ENCODE measurements at regions not wholly inside any gene's neighbourhood (a gene's known extent, or its start where the extent isn't known, plus 50 kb on each side); places are given as distances from the start of the nearest gene placed in this dataset.

- Histone ChIP-seq H3K36me3 (ENCODE audit: control insufficient read depth in 1 of 2, insufficient read depth in 2 of 2, low read length in 2 of 2) (no peaks in the 10 kb centered on the region), H3K4me1 (ENCODE audit: control insufficient read depth in 1 of 2, insufficient read depth in 2 of 2, low read length in 2 of 2) (no peaks in the 10 kb centered on the region), H3K27me3 (ENCODE audit: control insufficient read depth in 1 of 2, insufficient read depth in 2 of 2, low read length in 2 of 2) (no peaks in the 10 kb centered on the region), H3K27ac (ENCODE audit: low read depth, low read length) (no peak overlapping the region), H3K9me3 (ENCODE audit: control insufficient read depth in 1 of 2, low read length in 2 of 2) (no peaks in the 10 kb centered on the region), H3K9ac (ENCODE audit: low read depth in 1 of 2, low read length in 2 of 2) (no peak overlapping the region), H3K4me3 (ENCODE audit: low read depth in 1 of 2, low read length in 2 of 2) (no peak overlapping the region)
These were observed 360.7 kb downstream of the FIGN start for GRCh38 chr2:163375070-163375469.

GRCh38 chr2:163374282-163374681 lies 361.5 kb downstream of the FIGN start:
- Histone ChIP-seq H3K4me3 (ENCODE audit: low read depth in 1 of 2, low read length in 2 of 2) (no peak overlapping the region), H3K27me3 (ENCODE audit: control insufficient read depth in 1 of 2, insufficient read depth in 2 of 2, low read length in 2 of 2) (no peaks in the 10 kb centered on the region), H3K9me3 (ENCODE audit: control insufficient read depth in 1 of 2, low read length in 2 of 2) (no peaks in the 10 kb centered on the region), H3K27ac (ENCODE audit: low read depth, low read length) (no peak overlapping the region), H3K4me1 (ENCODE audit: control insufficient read depth in 1 of 2, insufficient read depth in 2 of 2, low read length in 2 of 2) (no peaks in the 10 kb centered on the region), H3K9ac (ENCODE audit: low read depth in 1 of 2, low read length in 2 of 2) (no peak overlapping the region), H3K36me3 (ENCODE audit: control insufficient read depth in 1 of 2, insufficient read depth in 2 of 2, low read length in 2 of 2) (no peaks in the 10 kb centered on the region)

GRCh38 chr2:163373496-163373895 lies 362.3 kb downstream of the FIGN start:
- no peak overlapping the region for H3K9ac ChIP-seq (ENCODE audit: low read depth in 1 of 2, low read length in 2 of 2)
- no peaks in the 10 kb centered on the region for H3K9me3 ChIP-seq (ENCODE audit: control insufficient read depth in 1 of 2, low read length in 2 of 2)
- H3K4me3 ChIP-seq (ENCODE audit: low read depth in 1 of 2, low read length in 2 of 2), result no peak overlapping the region
- no peaks in the 10 kb centered on the region for H3K36me3 ChIP-seq (ENCODE audit: control insufficient read depth in 1 of 2, insufficient read depth in 2 of 2, low read length in 2 of 2)
- no peaks in the 10 kb centered on the region for H3K4me1 ChIP-seq (ENCODE audit: control insufficient read depth in 1 of 2, insufficient read depth in 2 of 2, low read length in 2 of 2)
- no peaks in the 10 kb centered on the region for H3K27me3 ChIP-seq (ENCODE audit: control insufficient read depth in 1 of 2, insufficient read depth in 2 of 2, low read length in 2 of 2)
- H3K27ac ChIP-seq (ENCODE audit: low read depth, low read length), result no peak overlapping the region

DNA sequence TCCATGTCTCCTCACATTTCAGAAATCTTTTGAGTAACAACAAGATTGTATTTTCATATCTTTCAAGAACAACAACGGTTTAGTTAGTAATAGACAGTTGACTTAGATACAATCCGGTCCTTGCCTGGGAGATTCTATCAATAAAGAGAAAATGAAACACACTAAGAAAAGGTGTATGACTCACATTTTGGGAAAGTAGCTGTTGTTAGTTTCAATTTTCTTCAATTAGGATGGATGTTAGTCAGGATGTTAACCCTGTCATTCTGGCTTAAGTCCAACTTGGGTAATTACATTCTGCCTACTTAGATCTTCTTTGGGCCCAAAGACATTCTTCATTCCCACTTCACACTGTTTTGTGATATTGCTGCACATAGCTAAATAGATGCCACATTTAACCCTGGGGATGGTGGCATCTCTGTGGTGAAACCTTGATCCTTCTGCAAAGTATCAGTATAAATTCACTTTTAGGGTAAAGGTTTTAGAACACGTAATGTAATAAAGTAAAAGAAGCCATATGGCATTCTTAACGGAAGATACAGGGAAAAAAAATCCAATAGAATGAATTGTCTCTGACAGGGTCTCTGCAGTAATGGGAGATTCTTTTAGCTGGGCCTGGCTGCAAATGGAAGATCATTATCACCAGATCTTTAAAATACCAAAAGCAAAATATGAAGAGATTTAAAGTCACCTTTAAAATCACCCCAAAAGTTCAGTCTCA lies 365.5 kb downstream of the FIGN start:
- H3K36me3 ChIP-seq (ENCODE audit: control insufficient read depth in 1 of 2, insufficient read depth in 2 of 2, low read length in 2 of 2), result no peaks in the 10 kb centered on the region
- no peaks in the 10 kb centered on the region for H3K4me1 ChIP-seq (ENCODE audit: control insufficient read depth in 1 of 2, insufficient read depth in 2 of 2, low read length in 2 of 2)
- H3K9ac ChIP-seq (ENCODE audit: low read depth in 1 of 2, low read length in 2 of 2), result no peak overlapping the region
- no peak overlapping the region for H3K27ac ChIP-seq (ENCODE audit: low read depth, low read length)
- H3K27me3 ChIP-seq (ENCODE audit: control insufficient read depth in 1 of 2, insufficient read depth in 2 of 2, low read length in 2 of 2), result no peaks in the 10 kb centered on the region
- no peak overlapping the region for H3K4me3 ChIP-seq (ENCODE audit: low read depth in 1 of 2, low read length in 2 of 2)
- no peaks in the 10 kb centered on the region for H3K9me3 ChIP-seq (ENCODE audit: control insufficient read depth in 1 of 2, low read length in 2 of 2)

DNA sequence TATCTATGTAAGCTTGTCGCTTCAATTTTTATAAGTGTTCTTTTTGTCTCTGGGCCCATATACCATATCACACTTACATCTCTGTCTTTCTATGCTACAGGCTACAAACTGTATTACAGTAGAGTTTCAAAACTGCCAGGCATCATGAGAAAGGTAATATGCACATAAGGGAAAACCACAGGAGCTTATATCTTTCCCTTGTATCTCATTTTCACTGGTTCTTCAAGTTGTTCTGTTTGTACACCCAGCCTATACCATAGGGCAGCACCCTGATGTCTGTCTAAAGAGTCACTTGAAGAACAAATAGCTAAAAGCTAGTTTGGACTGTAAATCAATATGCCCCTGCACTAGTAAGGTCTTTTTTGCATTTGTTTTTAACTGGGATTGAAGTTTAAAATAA lies 366.7 kb downstream of the FIGN start:
- H3K9ac ChIP-seq (ENCODE audit: low read depth in 1 of 2, low read length in 2 of 2), result no peak overlapping the region
- no peaks in the 10 kb centered on the region for H3K4me1 ChIP-seq (ENCODE audit: control insufficient read depth in 1 of 2, insufficient read depth in 2 of 2, low read length in 2 of 2)
- H3K36me3 ChIP-seq (ENCODE audit: control insufficient read depth in 1 of 2, insufficient read depth in 2 of 2, low read length in 2 of 2), result no peaks in the 10 kb centered on the region
- H3K27me3 ChIP-seq (ENCODE audit: control insufficient read depth in 1 of 2, insufficient read depth in 2 of 2, low read length in 2 of 2), result no peaks in the 10 kb centered on the region
- no peak overlapping the region for H3K27ac ChIP-seq (ENCODE audit: low read depth, low read length)
- no peak overlapping the region for H3K4me3 ChIP-seq (ENCODE audit: low read depth in 1 of 2, low read length in 2 of 2)
- H3K9me3 ChIP-seq (ENCODE audit: control insufficient read depth in 1 of 2, low read length in 2 of 2), result no peaks in the 10 kb centered on the region

DNA sequence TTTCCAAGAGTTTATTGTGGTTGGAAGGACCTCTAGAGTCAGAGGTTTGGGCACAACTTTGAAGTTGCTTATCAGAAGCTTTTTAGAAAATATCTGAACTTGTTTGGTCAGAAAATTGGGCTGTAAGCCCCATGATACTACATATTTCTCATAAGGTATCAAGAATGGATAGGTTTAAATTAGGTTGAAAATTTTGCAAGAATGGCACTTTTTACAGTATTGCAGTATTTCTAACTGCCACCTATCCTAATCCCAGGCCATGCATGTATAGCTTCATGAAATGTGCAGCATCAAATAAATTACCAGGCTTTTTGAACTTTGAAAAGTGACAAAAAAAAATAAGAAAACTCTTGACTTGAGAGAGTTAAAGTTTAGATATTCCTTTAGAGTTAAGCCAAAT lies 367.2 kb downstream of the FIGN start:
- no peaks in the 10 kb centered on the region for H3K36me3 ChIP-seq (ENCODE audit: control insufficient read depth in 1 of 2, insufficient read depth in 2 of 2, low read length in 2 of 2)
- no peaks in the 10 kb centered on the region for H3K27me3 ChIP-seq (ENCODE audit: control insufficient read depth in 1 of 2, insufficient read depth in 2 of 2, low read length in 2 of 2)

DNA sequence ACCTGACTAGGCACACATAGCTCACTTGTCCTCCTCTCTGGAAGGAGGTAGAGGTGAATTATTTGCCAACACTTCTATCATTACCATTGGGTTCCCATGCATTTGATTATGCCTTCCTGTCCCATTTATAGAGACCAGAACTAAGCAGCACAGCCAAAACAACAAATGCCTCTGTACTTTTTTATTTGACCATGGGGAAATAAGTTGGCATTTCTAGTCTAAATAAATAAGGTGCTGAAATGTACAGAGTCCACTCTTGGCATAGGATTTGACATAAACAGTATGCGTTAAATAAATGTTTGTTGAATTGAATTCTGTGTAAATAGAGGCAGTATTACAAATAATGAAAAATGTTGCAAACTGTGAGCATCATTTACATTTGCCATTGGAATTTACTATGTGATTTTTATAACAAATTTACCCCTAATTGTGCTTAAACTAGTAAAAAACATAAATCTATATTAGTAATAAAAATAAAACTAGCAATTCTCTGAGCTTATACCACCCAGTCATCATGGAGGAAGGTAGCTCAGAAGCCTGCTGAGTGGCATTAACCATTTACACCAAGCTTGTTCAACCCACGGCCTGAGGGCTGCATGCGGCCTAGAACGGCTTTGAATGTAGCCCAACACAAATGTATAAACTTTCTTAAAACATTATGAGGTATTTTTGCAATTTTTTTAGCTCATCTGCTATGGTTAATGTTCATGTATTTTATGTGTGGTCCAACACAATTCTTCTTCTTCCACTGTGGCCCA lies 367.8 kb downstream of the FIGN start:
- Histone ChIP-seq H3K27ac (ENCODE audit: low read depth, low read length) (no peak overlapping the region), H3K27me3 (ENCODE audit: control insufficient read depth in 1 of 2, insufficient read depth in 2 of 2, low read length in 2 of 2) (no peaks in the 10 kb centered on the region), H3K4me1 (ENCODE audit: control insufficient read depth in 1 of 2, insufficient read depth in 2 of 2, low read length in 2 of 2) (no peaks in the 10 kb centered on the region), H3K9ac (ENCODE audit: low read depth in 1 of 2, low read length in 2 of 2) (no peak overlapping the region), H3K4me3 (ENCODE audit: low read depth in 1 of 2, low read length in 2 of 2) (no peak overlapping the region), H3K36me3 (ENCODE audit: control insufficient read depth in 1 of 2, insufficient read depth in 2 of 2, low read length in 2 of 2) (no peaks in the 10 kb centered on the region), H3K9me3 (ENCODE audit: control insufficient read depth in 1 of 2, low read length in 2 of 2) (no peaks in the 10 kb centered on the region)

More for the DNA sequence above, 367.2 kb downstream of the FIGN start:
- no peak overlapping the region for H3K9ac ChIP-seq (ENCODE audit: low read depth in 1 of 2, low read length in 2 of 2)
- H3K4me3 ChIP-seq (ENCODE audit: low read depth in 1 of 2, low read length in 2 of 2), result no peak overlapping the region
- H3K9me3 ChIP-seq (ENCODE audit: control insufficient read depth in 1 of 2, low read length in 2 of 2), result no peaks in the 10 kb centered on the region
- no peak overlapping the region for H3K27ac ChIP-seq (ENCODE audit: low read depth, low read length)
- H3K4me1 ChIP-seq (ENCODE audit: control insufficient read depth in 1 of 2, insufficient read depth in 2 of 2, low read length in 2 of 2), result no peaks in the 10 kb centered on the region

DNA sequence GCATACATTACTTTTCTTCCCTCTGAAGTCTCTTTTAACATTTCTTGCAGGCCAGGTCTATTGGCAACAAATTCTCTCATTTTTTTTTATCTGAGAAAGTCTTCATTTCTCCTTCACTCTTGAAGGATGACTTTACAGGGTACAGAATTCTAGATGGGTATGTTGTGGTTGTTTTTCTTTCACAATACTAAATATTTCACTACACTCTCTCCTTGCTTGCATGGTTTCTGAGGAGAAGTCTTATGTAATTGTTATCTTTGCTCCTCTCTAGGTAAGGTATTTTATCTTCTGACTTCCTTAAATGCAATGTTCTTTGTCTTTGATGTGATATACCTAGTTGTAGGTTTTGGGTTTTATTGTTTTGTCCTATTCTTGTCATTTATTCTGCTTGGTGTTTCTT lies 371.1 kb downstream of the FIGN start:
- H3K9me3 ChIP-seq (ENCODE audit: control insufficient read depth in 1 of 2, low read length in 2 of 2), result no peaks in the 10 kb centered on the region
- no peaks in the 10 kb centered on the region for H3K4me1 ChIP-seq (ENCODE audit: control insufficient read depth in 1 of 2, insufficient read depth in 2 of 2, low read length in 2 of 2)
- no peak overlapping the region for H3K9ac ChIP-seq (ENCODE audit: low read depth in 1 of 2, low read length in 2 of 2)
- H3K4me3 ChIP-seq (ENCODE audit: low read depth in 1 of 2, low read length in 2 of 2), result no peak overlapping the region
- H3K27me3 ChIP-seq (ENCODE audit: control insufficient read depth in 1 of 2, insufficient read depth in 2 of 2, low read length in 2 of 2), result no peaks in the 10 kb centered on the region
- H3K36me3 ChIP-seq (ENCODE audit: control insufficient read depth in 1 of 2, insufficient read depth in 2 of 2, low read length in 2 of 2), result no peaks in the 10 kb centered on the region
- H3K27ac ChIP-seq (ENCODE audit: low read depth, low read length), result no peak overlapping the region

GRCh38 chr2:163353551-163353950 lies 382.3 kb downstream of the FIGN start:
- no peak overlapping the region for H3K27ac ChIP-seq (ENCODE audit: low read depth, low read length)
- H3K36me3 ChIP-seq (ENCODE audit: control insufficient read depth in 1 of 2, insufficient read depth in 2 of 2, low read length in 2 of 2), result no peaks in the 10 kb centered on the region
- no peaks in the 10 kb centered on the region for H3K9me3 ChIP-seq (ENCODE audit: control insufficient read depth in 1 of 2, low read length in 2 of 2)
- H3K4me1 ChIP-seq (ENCODE audit: control insufficient read depth in 1 of 2, insufficient read depth in 2 of 2, low read length in 2 of 2), result peaks cover 0 to 6% of the 10 kb centered on the region in 2 donors
- H3K4me3 ChIP-seq (ENCODE audit: low read depth in 1 of 2, low read length in 2 of 2), result no peak overlapping the region
- no peaks in the 10 kb centered on the region for H3K27me3 ChIP-seq (ENCODE audit: control insufficient read depth in 1 of 2, insufficient read depth in 2 of 2, low read length in 2 of 2)
- H3K9ac ChIP-seq (ENCODE audit: low read depth in 1 of 2, low read length in 2 of 2), result no peak overlapping the region

DNA sequence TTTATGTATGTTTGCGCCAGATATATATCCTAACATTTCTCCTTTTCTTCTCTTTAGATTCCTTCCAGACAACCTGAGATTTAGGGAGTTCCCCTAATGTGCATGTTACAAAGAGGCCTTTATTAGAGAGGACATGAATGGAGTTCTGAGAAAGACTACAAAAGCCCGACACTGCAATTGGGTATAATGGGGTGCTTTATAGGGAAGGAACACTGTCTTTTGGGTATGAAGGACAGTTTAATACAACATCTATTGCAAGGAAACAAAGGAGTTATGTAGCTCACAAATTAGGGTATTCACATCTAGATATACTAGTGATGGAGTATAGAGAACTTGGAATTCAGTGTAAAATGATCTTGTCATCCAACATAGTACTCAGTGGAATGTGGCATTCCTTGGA lies 383.8 kb downstream of the FIGN start:
- no peaks in the 10 kb centered on the region for H3K9me3 ChIP-seq (ENCODE audit: control insufficient read depth in 1 of 2, low read length in 2 of 2)
- H3K9ac ChIP-seq (ENCODE audit: low read depth in 1 of 2, low read length in 2 of 2), result no peak overlapping the region
- no peak overlapping the region for H3K27ac ChIP-seq (ENCODE audit: low read depth, low read length)
- no peaks in the 10 kb centered on the region for H3K27me3 ChIP-seq (ENCODE audit: control insufficient read depth in 1 of 2, insufficient read depth in 2 of 2, low read length in 2 of 2)
- no peaks in the 10 kb centered on the region for H3K36me3 ChIP-seq (ENCODE audit: control insufficient read depth in 1 of 2, insufficient read depth in 2 of 2, low read length in 2 of 2)
- H3K4me3 ChIP-seq (ENCODE audit: low read depth in 1 of 2, low read length in 2 of 2), result no peak overlapping the region
- H3K4me1 ChIP-seq (ENCODE audit: control insufficient read depth in 1 of 2, insufficient read depth in 2 of 2, low read length in 2 of 2), result peaks cover 0 to 7% of the 10 kb centered on the region in 2 donors
